ENCODE measurements at regions not wholly inside any gene's neighbourhood (a gene's known extent, or its start where the extent isn't known, plus 50 kb on each side); places are given as distances from the start of the nearest gene placed in this dataset.

DNA sequence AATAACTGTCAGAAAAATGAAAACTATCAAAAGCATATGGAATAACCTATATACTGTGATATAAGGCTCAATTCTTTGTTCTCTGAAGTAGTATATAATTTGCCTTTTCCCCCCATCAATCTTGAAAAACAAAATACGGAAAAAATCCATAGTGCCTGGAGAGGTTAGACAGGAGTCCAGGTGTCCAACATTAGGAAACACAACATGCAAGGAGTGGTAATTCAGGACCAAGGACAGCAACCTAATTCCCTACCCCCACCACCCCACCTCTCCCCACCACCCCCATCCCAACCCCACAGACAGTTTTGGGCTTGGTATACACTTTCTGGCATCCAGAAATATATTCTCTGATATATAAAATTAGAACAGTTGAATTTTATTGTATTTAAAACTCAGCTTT is 55.1 kb upstream of the SLC25A26 start:
- Mint-ChIP-seq H3K36me3 (ENCODE audit: low read depth) (no peaks in the 10 kb centered on the region), H3K4me1 (ENCODE audit: low read depth) (no peaks in the 10 kb centered on the region), H3K4me3 (no peak overlapping the region), H3K9me3 (ENCODE audit: insufficient read depth) (no peaks in the 10 kb centered on the region), H3K27ac (no peak overlapping the region), H3K27me3 (ENCODE audit: low read depth) (no peaks in the 10 kb centered on the region)
- CTCF ChIA-PET: no interaction called here
- ATAC-seq (no peak), DNase-seq (no peak)
- POLR2A ChIA-PET: no interaction called here

DNA sequence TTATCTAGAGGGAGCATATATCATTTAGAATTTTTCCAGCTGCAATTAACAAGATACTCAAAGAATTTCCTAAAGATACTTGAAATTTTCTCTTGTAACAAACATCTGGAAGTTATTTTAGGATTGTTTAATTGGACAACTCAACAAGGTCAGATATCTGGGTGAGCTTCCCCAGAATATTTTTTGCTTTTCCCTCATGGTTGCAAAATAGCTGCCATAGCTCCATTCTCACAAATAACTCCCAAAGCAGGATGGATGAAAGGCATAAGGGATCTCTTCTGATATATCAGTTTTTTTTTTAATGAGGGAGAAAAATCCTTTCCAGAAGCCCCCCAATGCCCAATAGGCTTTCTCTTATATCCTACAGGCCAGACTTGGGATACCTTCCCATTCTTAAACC is 56.6 kb upstream of the SLC25A26 start:
- ChIA-PET CTCF (no interaction called here), POLR2A (no interaction called here)
- Mint-ChIP-seq H3K36me3 (ENCODE audit: low read depth) (no peaks in the 10 kb centered on the region), H3K4me3 (no peak overlapping the region), H3K9me3 (ENCODE audit: insufficient read depth) (no peaks in the 10 kb centered on the region), H3K27me3 (ENCODE audit: low read depth) (no peaks in the 10 kb centered on the region), H3K27ac (no peak overlapping the region), H3K4me1 (ENCODE audit: low read depth) (no peaks in the 10 kb centered on the region)
- no peak for DNase-seq
- no peak for ATAC-seq

DNA sequence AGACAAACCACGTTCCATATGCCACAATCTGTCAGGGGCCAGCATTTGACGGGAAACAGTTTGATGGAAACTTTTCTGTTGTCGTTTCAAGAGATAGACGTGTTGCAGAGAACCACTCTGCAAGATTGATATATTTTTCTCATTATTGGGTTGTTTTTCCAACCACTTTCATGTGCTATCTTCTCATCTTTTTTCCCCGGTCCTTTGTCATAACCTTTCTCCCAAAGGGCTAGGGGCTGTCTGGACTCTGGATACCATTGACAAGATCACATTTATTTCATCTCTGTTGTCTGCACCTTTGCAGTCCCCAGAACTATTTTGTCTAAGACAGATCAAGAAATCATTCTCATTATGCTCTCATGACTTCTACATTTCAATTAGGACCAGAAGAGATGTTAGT is 57.6 kb upstream of the SLC25A26 start:
- ChIA-PET POLR2A (no interaction called here), CTCF (no interaction called here)
- DNase-seq (no peak), ATAC-seq (no peak)
- no peak overlapping the region for H3K4me3 Mint-ChIP-seq
- H3K27me3 Mint-ChIP-seq (ENCODE audit: low read depth): no peaks in the 10 kb centered on the region
- H3K4me1 Mint-ChIP-seq (ENCODE audit: low read depth): no peaks in the 10 kb centered on the region
- H3K27ac Mint-ChIP-seq: no peak overlapping the region
- no peaks in the 10 kb centered on the region for H3K9me3 Mint-ChIP-seq (ENCODE audit: insufficient read depth)
- H3K36me3 Mint-ChIP-seq (ENCODE audit: low read depth): no peaks in the 10 kb centered on the region

GRCh38 chr3:66162766-66163165 is 58.0 kb upstream of the SLC25A26 start:
- no peak overlapping the region for H3K4me3 Mint-ChIP-seq
- H3K36me3 Mint-ChIP-seq (ENCODE audit: low read depth): no peaks in the 10 kb centered on the region
- ChIA-PET CTCF (no interaction called here), POLR2A (no interaction called here)
- H3K4me1 Mint-ChIP-seq (ENCODE audit: low read depth): no peaks in the 10 kb centered on the region
- DNase-seq (no peak), ATAC-seq (no peak)
- H3K9me3 Mint-ChIP-seq (ENCODE audit: insufficient read depth): no peaks in the 10 kb centered on the region
- no peaks in the 10 kb centered on the region for H3K27me3 Mint-ChIP-seq (ENCODE audit: low read depth)
- H3K27ac Mint-ChIP-seq: no peak overlapping the region

DNA sequence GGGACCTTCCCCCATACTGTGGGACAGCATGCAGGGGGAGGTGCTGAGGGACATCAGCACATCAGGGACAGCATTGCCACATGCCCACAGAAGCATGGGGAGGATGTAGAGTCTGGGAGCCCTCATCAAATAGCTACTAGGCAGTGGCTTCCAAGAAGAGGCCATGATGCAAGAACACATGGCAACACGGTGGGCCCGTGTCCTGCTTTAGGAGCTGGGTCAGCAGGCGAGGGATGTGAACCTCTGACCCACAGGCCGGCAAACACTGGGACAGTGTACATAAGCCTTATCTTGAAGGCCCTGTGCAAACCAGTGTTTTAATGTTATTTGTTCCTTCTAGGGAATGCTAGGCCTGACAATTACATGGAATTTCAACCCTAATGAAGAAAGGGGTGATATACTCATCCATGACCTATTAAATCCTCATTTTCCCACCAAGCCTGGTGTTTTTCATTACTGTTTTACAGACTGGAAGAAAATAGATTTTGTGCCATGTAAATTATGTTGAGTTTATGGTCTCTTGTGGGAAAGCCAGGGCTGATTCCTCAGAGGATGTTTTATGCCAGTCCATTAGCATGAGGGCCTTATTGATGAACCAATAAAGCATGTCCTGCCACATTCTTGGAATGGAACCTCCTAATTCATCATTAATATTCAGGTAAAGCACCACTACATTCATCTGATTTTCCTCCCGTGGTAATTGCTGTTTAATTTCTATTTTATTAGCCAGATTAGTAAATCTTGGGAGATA is 61.7 kb upstream of the SLC25A26 start:
- DNase-seq (no peak), ATAC-seq (no peak)
- Mint-ChIP-seq H3K4me1 (ENCODE audit: low read depth) (no peaks in the 10 kb centered on the region), H3K9me3 (ENCODE audit: insufficient read depth) (no peaks in the 10 kb centered on the region), H3K4me3 (no peak overlapping the region), H3K27ac (no peak overlapping the region), H3K27me3 (ENCODE audit: low read depth) (peaks cover 2% of the 10 kb centered on the region), H3K36me3 (ENCODE audit: low read depth) (no peaks in the 10 kb centered on the region)
- ChIA-PET CTCF (no interaction called here), POLR2A (interaction anchor here (0.7 kb wide), 1 partner anchor 1930 kb away, joined by 3 read pairs; no protein-coding TSS in a partner anchor)

DNA sequence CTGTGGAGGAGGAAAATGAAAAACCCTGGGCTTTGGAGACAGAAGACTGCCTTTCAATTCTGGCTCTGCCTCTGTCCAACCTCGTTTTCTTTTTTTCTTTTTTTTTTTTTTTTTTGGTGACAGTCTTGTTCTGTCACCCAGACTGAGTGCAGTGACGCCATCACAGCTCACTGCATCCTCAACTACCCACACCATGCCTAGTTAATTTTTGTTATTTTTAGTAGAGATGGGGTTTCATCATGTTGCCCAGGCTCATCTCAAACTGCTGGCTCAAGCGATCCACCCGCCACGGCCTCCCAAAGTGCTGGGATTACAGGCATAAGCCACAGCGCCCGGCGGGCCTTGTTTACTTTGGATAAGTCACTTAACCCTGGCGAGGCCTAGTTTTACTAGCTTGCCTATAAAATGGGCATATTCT is 66.3 kb upstream of the SLC25A26 start:
- no peaks in the 10 kb centered on the region for H3K36me3 Mint-ChIP-seq (ENCODE audit: low read depth)
- no peak overlapping the region for H3K4me3 Mint-ChIP-seq
- H3K4me1 Mint-ChIP-seq (ENCODE audit: low read depth): no peaks in the 10 kb centered on the region
- ChIA-PET POLR2A (no interaction called here), CTCF (no interaction called here)
- ATAC-seq (no peak), DNase-seq (no peak)
- H3K27ac Mint-ChIP-seq: no peak overlapping the region
- H3K9me3 Mint-ChIP-seq (ENCODE audit: insufficient read depth): no peaks in the 10 kb centered on the region
- H3K27me3 Mint-ChIP-seq (ENCODE audit: low read depth): peaks cover 2% of the 10 kb centered on the region

GRCh38 chr3:66153481-66154443 is 67.0 kb upstream of the SLC25A26 start:
- H3K36me3 Mint-ChIP-seq (ENCODE audit: low read depth): no peaks in the 10 kb centered on the region
- DNase-seq: no peak
- H3K27me3 Mint-ChIP-seq (ENCODE audit: low read depth): peaks cover 2% of the 10 kb centered on the region
- CTCF ChIA-PET: no interaction called here
- no peaks in the 10 kb centered on the region for H3K9me3 Mint-ChIP-seq (ENCODE audit: insufficient read depth)
- H3K4me3 Mint-ChIP-seq: no peak overlapping the region
- no peaks in the 10 kb centered on the region for H3K4me1 Mint-ChIP-seq (ENCODE audit: low read depth)
- no peak for ATAC-seq
- no peak overlapping the region for H3K27ac Mint-ChIP-seq
- POLR2A ChIA-PET: no interaction called here

- DNase-seq (no peak), ATAC-seq (no peak)
- H3K36me3 Mint-ChIP-seq (ENCODE audit: low read depth): no peaks in the 10 kb centered on the region
- POLR2A ChIA-PET: no interaction called here
- H3K27me3 Mint-ChIP-seq (ENCODE audit: low read depth): peaks cover 5% of the 10 kb centered on the region
- no peak overlapping the region for H3K4me3 Mint-ChIP-seq
- H3K27ac Mint-ChIP-seq: no peak overlapping the region
- no peaks in the 10 kb centered on the region for H3K4me1 Mint-ChIP-seq (ENCODE audit: low read depth)
- CTCF ChIA-PET: no interaction called here
- H3K9me3 Mint-ChIP-seq (ENCODE audit: insufficient read depth): no peaks in the 10 kb centered on the region
These were observed 68.5 kb upstream of the SLC25A26 start for GRCh38 chr3:66152336-66152735.

DNA sequence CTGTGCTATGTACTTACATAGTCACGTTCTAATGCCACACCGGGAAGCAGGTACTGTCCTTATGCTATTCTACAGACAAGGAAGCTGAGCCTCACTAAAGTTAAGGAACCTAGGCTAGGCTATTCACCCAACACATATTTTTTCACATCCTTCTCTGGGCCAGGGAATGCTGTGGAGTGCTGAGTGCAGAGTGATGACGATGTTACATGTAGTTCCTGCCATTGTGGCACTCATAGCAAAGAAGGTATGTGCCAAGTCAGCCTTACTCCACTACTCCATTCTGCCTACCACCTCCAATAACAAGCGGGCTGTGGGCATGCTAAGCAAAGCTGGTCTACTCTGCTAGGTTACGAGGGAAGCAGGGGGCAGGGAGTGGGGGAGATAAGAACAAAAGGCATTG is 69.8 kb upstream of the SLC25A26 start:
- Mint-ChIP-seq H3K36me3 (ENCODE audit: low read depth) (no peaks in the 10 kb centered on the region), H3K4me1 (ENCODE audit: low read depth) (no peaks in the 10 kb centered on the region), H3K27ac (no peak overlapping the region), H3K9me3 (ENCODE audit: insufficient read depth) (no peaks in the 10 kb centered on the region), H3K4me3 (no peak overlapping the region), H3K27me3 (ENCODE audit: low read depth) (peaks cover 5% of the 10 kb centered on the region)
- ChIA-PET POLR2A (no interaction called here), CTCF (no interaction called here)
- ATAC-seq (no peak), DNase-seq (no peak)

DNA sequence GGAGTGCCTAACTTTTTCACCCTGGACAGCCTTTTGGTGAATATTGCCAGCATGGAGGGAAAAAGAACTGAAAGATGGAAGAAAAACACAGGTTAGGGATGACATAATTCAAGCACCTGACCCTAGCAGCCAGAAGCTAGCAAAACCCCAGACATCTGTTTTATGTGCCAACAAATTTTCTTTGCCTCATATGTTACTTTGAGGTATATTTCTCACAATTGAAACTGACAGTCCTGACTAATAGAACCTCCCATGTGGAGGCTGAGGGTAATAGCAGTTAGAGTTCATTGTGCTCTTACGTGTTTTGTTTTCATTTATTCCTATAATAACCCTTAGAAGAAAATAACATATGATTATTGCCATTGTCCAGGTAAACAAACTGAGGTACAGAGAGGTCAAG is 71.5 kb upstream of the SLC25A26 start:
- Mint-ChIP-seq H3K9me3 (ENCODE audit: insufficient read depth) (no peaks in the 10 kb centered on the region), H3K4me1 (ENCODE audit: low read depth) (no peaks in the 10 kb centered on the region), H3K27me3 (ENCODE audit: low read depth) (peaks cover 2% of the 10 kb centered on the region), H3K36me3 (ENCODE audit: low read depth) (no peaks in the 10 kb centered on the region), H3K27ac (no peak overlapping the region), H3K4me3 (no peak overlapping the region)
- CTCF ChIA-PET: no interaction called here
- DNase-seq (no peak), ATAC-seq (no peak)
- POLR2A ChIA-PET: no interaction called here

- Mint-ChIP-seq H3K27ac (no peak overlapping the region), H3K27me3 (ENCODE audit: low read depth) (peaks cover 2% of the 10 kb centered on the region), H3K36me3 (ENCODE audit: low read depth) (no peaks in the 10 kb centered on the region), H3K4me3 (no peak overlapping the region), H3K9me3 (ENCODE audit: insufficient read depth) (no peaks in the 10 kb centered on the region), H3K4me1 (ENCODE audit: low read depth) (no peaks in the 10 kb centered on the region)
- ChIA-PET POLR2A (no interaction called here), CTCF (no interaction called here)
- ATAC-seq (no peak), DNase-seq (no peak)
These were observed 75.4 kb upstream of the SLC25A26 start for GRCh38 chr3:66145408-66145733.

GRCh38 chr3:66144568-66145407 is 76.0 kb upstream of the SLC25A26 start:
- H3K4me1 Mint-ChIP-seq (ENCODE audit: low read depth): no peaks in the 10 kb centered on the region
- ChIA-PET CTCF (no interaction called here), POLR2A (no interaction called here)
- peaks cover 2% of the 10 kb centered on the region for H3K27me3 Mint-ChIP-seq (ENCODE audit: low read depth)
- H3K4me3 Mint-ChIP-seq: no peak overlapping the region
- ATAC-seq (no peak), DNase-seq (no peak)
- no peak overlapping the region for H3K27ac Mint-ChIP-seq
- no peaks in the 10 kb centered on the region for H3K36me3 Mint-ChIP-seq (ENCODE audit: low read depth)
- H3K9me3 Mint-ChIP-seq (ENCODE audit: insufficient read depth): no peaks in the 10 kb centered on the region
